ENCODE measurements at regions not wholly inside any gene's neighbourhood (a gene's known extent, or its start where the extent isn't known, plus 50 kb on each side); places are given as distances from the start of the nearest gene placed in this dataset.
"Not testable (repeated sequence)": the region's sequence is repeated elsewhere in the genome, so short reads cannot be mapped to it uniquely, and the experiment has no call there.

GRCh38 chr22:49705216-49705971 lies 122.3 kb downstream of the BRD1 start:
- Mint-ChIP-seq H3K4me1 (peaks cover 7 to 13% (median 11%) of the 10 kb centered on the region in 4 donors), H3K27me3 (peaks cover 6 to 47% (median 28%) of the 10 kb centered on the region in 5 donors), H3K9me3 (peaks cover 0 to 29% (median 8%) of the 10 kb centered on the region in 9 donors), H3K4me3 (peak overlapping the region in 9 of 10 donors; percentile 45 to 92 (median 69)), H3K27ac (peak overlapping the region in 4 of 10 donors; percentile 60 to 80 (median 72)), H3K36me3 (peaks cover 0 to 15% (median 6%) of the 10 kb centered on the region in 3 donors)
- POLR2A ChIA-PET: no interaction called here
- ATAC-seq (peak in 1 of 2 donors; percentile 94), DNase-seq (peak in 6 of 10 donors; percentile 18 to 50 (median 28))

- DNase-seq (no peak), ATAC-seq (no peak)
- Mint-ChIP-seq H3K4me1 (peaks cover 7 to 13% (median 11%) of the 10 kb centered on the region in 4 donors), H3K4me3 (peak overlapping the region in 3 of 10 donors; percentile 29 to 92 (median 64)), H3K9me3 (peaks cover 0 to 21% (median 8%) of the 10 kb centered on the region in 9 donors), H3K36me3 (peaks cover 0 to 9% (median 1%) of the 10 kb centered on the region in 3 donors), H3K27ac (no peak overlapping the region), H3K27me3 (peaks cover 6 to 39% (median 29%) of the 10 kb centered on the region in 5 donors)
- POLR2A ChIA-PET: no interaction called here
Observed at GRCh38 chr22:49704345-49705215, 123.1 kb downstream of the BRD1 start.

DNA sequence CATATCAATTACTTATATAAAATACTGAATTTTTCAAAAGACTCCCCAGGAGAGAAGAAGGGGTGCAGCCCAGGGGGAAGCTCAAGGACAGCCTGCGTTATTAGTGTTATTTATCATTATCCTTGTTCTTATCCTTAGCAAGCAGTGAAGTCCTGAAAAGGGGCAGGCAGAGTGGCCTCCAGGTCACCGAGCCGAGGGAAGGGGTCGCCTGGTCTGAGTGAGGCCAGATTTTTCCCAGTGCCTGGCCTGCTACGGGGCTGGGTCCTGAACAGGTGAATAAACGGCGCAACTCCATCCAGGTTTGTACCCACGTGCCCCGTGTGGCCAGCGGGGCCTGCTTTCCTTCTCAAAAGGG lies 123.7 kb downstream of the BRD1 start:
- Mint-ChIP-seq H3K9me3 (peaks cover 0 to 18% (median 8%) of the 10 kb centered on the region in 9 donors), H3K4me1 (peaks cover 7 to 13% (median 11%) of the 10 kb centered on the region in 4 donors), H3K36me3 (peaks cover 0 to 9% (median 1%) of the 10 kb centered on the region in 3 donors), H3K27ac (no peak overlapping the region), H3K4me3 (no peak overlapping the region), H3K27me3 (peaks cover 6 to 37% (median 29%) of the 10 kb centered on the region in 5 donors)
- ATAC-seq: no peak
- POLR2A ChIA-PET: no interaction called here
- DNase-seq: no peak

DNA sequence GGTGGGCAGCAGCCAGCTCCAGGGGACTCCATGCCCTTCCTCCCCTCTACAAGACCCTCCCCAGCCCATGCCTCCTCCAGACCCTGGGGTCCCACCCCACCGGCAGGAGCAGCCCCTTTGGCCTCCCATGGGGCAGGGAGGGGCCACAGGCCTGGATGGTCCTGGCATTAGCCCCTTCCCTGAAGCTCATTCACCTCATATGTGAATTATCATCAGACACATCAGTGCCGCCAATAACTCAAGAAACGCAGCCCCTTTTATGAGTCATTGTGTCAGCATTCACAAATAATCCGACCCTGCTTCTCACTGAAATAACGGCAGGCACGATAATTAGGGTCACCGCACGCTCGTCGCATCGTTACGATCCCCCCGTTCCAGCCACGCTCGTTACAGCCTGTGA lies 124.2 kb downstream of the BRD1 start:
- Mint-ChIP-seq H3K4me3 (no peak overlapping the region), H3K9me3 (peaks cover 0 to 18% (median 8%) of the 10 kb centered on the region in 9 donors), H3K36me3 (peaks cover 0 to 9% (median 1%) of the 10 kb centered on the region in 3 donors), H3K27ac (peak overlapping the region in 1 of 10 donors; percentile 38), H3K4me1 (peaks cover 7 to 13% (median 11%) of the 10 kb centered on the region in 4 donors), H3K27me3 (peaks cover 5 to 32% (median 28%) of the 10 kb centered on the region in 5 donors)
- DNase-seq: no peak
- no peak for ATAC-seq
- POLR2A ChIA-PET: no interaction called here

DNA sequence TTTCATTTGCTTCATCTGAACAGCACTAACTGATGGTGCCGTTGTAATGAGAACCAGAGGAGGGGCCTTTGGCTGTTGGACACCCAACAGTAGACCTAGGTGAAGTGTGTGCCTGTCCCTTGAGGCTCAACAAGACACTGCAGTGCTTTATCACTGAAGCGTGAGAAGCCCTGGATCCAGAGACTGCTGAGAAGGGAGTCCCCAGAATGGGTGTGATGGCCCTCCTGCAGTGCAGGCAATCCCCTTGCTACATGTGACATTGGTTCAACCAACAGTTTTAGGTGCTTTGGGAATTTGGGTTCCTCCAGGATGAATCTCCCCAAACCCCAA lies 125.6 kb downstream of the BRD1 start:
- Mint-ChIP-seq H3K27ac (no peak overlapping the region), H3K27me3 (peaks cover 3 to 26% (median 22%) of the 10 kb centered on the region in 5 donors), H3K4me3 (no peak overlapping the region), H3K9me3 (peaks cover 0 to 24% (median 13%) of the 10 kb centered on the region in 9 donors), H3K36me3 (peaks cover 0 to 15% (median 7%) of the 10 kb centered on the region in 3 donors), H3K4me1 (peaks cover 7 to 13% (median 11%) of the 10 kb centered on the region in 4 donors)
- POLR2A ChIA-PET: no interaction called here
- DNase-seq: no peak
- no peak for ATAC-seq

GRCh38 chr22:49701380-49702067 lies 126.1 kb downstream of the BRD1 start:
- Mint-ChIP-seq H3K36me3 (peaks cover 0 to 16% (median 8%) of the 10 kb centered on the region in 3 donors), H3K27ac (no peak overlapping the region), H3K4me3 (no peak overlapping the region), H3K9me3 (peaks cover 0 to 28% (median 14%) of the 10 kb centered on the region in 9 donors), H3K27me3 (peaks cover 3 to 23% (median 21%) of the 10 kb centered on the region in 5 donors), H3K4me1 (peaks cover 7 to 13% (median 11%) of the 10 kb centered on the region in 4 donors)
- ATAC-seq (no peak), DNase-seq (no peak)
- POLR2A ChIA-PET: no interaction called here

GRCh38 chr22:49699928-49700498 lies 127.7 kb downstream of the BRD1 start:
- Mint-ChIP-seq H3K27me3 (peaks cover 3 to 16% (median 11%) of the 10 kb centered on the region in 5 donors), H3K9me3 (peaks cover 0 to 38% (median 16%) of the 10 kb centered on the region in 9 donors), H3K4me3 (no peak overlapping the region), H3K27ac (peak overlapping the region in 1 of 10 donors; percentile 56), H3K36me3 (peaks cover 0 to 16% (median 10%) of the 10 kb centered on the region in 3 donors), H3K4me1 (peaks cover under 1 to 3% (median 1%) of the 10 kb centered on the region in 4 donors)
- POLR2A ChIA-PET: no interaction called here
- no peak for ATAC-seq
- DNase-seq: no peak

DNA sequence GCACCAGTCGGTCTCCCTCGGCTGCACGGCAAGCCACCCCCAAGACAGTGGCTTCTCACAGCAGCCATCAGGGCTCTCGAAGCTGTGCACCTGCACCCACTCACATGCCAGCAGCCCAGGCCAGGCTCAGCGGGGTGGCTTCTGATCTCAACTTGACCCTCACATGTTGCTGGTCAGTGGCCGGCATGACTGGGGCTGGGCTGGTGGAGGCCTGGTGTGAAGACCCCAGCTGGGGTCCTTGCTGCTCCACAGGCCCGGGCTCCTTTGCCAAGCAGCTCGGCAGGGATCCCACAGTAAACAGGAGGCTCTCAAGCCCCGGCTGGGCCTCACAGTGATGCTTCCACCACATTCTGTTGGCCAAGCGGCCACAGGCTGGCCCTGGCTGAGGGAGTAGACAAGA lies 128.2 kb downstream of the BRD1 start:
- Mint-ChIP-seq H3K27ac (no peak overlapping the region), H3K27me3 (peaks cover 3 to 14% (median 8%) of the 10 kb centered on the region in 5 donors), H3K9me3 (peaks cover 0 to 38% (median 16%) of the 10 kb centered on the region in 9 donors), H3K36me3 (peaks cover 0 to 16% (median 10%) of the 10 kb centered on the region in 3 donors), H3K4me3 (no peak overlapping the region), H3K4me1 (no peaks in the 10 kb centered on the region)
- ATAC-seq: no peak
- POLR2A ChIA-PET: no interaction called here
- no peak for DNase-seq

DNA sequence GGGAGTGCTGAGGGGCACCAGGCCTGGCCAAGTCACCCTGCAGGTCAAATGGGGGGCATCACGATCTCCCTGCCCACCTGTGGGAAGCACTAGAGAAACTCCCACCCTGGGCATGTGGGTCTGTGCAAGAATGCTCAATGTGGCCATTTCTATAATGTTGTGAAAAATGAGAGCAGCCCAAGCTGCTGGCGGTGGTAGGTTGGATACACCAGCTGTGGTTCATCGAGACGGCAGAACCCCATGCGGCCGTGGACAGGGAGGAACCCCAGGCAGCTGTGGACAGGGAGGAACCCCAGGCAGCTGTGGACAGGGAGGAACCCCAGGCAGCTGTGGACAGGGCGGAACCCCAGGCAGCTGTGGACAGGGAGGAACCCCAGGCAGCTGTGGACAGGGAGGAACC lies 129.1 kb downstream of the BRD1 start:
- H3K9me3 Mint-ChIP-seq: peaks cover 0 to 38% (median 16%) of the 10 kb centered on the region in 9 donors
- DNase-seq: not testable (repeated sequence)

GRCh38 chr22:49697047-49697446 lies 130.6 kb downstream of the BRD1 start:
- H3K36me3 Mint-ChIP-seq: peaks cover 0 to 13% (median 10%) of the 10 kb centered on the region in 3 donors
- peaks cover 0 to 6% (median 5%) of the 10 kb centered on the region in 5 donors for H3K27me3 Mint-ChIP-seq
- H3K4me3 Mint-ChIP-seq: no peak overlapping the region
- H3K9me3 Mint-ChIP-seq: peaks cover 0 to 29% (median 12%) of the 10 kb centered on the region in 9 donors
- no peak overlapping the region for H3K27ac Mint-ChIP-seq
- DNase-seq: no peak
- peaks cover 0 to 10% (median 4%) of the 10 kb centered on the region in 4 donors for H3K4me1 Mint-ChIP-seq
- ATAC-seq: no peak
- POLR2A ChIA-PET: no interaction called here

More for the DNA sequence above, 129.1 kb downstream of the BRD1 start:
- POLR2A ChIA-PET, H3K27ac Mint-ChIP-seq, ATAC-seq, H3K4me3 Mint-ChIP-seq, H3K4me1 Mint-ChIP-seq: not testable (repeated sequence)
- Mint-ChIP-seq H3K27me3 (peaks cover under 1 to 10% (median 6%) of the 10 kb centered on the region in 5 donors), H3K36me3 (peaks cover 0 to 16% (median 10%) of the 10 kb centered on the region in 3 donors)

DNA sequence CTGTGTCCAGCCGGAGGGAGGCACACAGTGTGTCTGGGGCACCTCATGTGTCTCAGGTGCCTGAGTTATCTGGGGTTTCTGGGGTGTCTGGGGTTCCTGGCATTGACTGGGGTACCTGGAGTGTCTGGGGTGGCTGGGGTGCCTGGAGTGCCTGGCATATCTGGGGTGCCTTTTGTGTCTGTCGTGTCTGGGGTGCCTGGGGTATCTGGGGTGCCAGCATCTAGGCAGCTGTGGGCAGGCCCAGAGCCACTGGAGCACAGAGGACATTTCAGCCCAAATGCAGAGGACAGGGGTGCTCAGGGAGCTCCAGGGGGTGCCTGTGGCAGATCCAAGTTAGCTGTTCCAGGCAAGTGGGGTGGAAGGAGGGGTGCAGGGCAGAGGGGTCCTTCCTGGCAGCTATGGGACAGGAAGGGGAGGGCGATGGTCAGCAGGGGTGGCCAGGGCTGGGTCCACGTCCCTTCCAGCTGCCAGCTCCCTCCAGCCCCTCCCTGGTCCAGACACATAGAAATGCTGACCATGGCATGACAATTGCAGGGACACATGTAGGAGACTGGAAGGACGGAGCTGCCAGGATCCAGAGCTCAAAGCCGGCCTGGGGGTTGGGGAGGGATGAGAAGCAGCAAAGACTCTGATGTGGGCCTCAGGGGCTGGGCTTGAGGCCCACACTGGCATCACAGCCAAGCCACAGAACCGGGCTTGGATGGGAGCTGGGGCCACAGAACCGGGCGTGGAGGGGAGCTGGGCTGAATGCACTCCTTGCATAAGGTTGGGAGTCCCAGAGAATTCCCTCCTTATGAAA lies 133.0 kb downstream of the BRD1 start:
- Mint-ChIP-seq H3K27ac (no peak overlapping the region), H3K4me3 (no peak overlapping the region), H3K36me3 (peaks cover 0 to 9% (median 7%) of the 10 kb centered on the region in 3 donors), H3K9me3 (peaks cover 0 to 20% (median 10%) of the 10 kb centered on the region in 9 donors), H3K4me1 (peaks cover 0 to 11% (median 6%) of the 10 kb centered on the region in 4 donors), H3K27me3 (peaks cover 0 to 11% (median 0%) of the 10 kb centered on the region in 5 donors)
- POLR2A ChIA-PET: interaction anchor here (1.1 kb wide), 1 partner anchor 25 kb away, joined by 3 read pairs; no protein-coding TSS in a partner anchor
- DNase-seq: no peak
- no peak for ATAC-seq

All from naive thymus-derived CD8-positive, alpha-beta T cell (primary cell).